ENCODE measurements at regions not wholly inside any gene's neighbourhood (a gene's known extent, or its start where the extent isn't known, plus 50 kb on each side); places are given as distances from the start of the nearest gene placed in this dataset.

DNA sequence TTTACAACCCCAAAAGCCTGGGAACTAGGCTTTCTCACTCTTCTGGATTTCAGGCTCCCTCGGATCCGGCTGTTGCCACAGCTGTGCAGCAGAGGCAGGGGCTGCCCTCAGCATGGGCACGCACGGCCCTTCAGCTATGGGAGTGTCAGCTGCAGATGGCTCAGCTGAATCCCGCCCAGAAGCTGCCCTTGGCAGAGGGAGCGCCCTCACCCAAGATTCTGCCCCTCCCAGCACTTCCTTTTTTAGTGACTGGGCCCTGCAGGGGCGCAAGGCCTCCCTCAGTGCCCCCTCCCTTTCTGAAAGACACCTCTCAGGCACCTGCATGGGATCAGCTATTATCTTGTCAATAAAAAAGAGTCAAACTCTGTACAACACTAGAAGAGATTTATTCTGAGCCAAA, 67.9 kb upstream of the THBS2 start:
- no peak for DNase-seq (ENCODE audit: low read depth)
- TF ChIP-seq, protein P1, sequence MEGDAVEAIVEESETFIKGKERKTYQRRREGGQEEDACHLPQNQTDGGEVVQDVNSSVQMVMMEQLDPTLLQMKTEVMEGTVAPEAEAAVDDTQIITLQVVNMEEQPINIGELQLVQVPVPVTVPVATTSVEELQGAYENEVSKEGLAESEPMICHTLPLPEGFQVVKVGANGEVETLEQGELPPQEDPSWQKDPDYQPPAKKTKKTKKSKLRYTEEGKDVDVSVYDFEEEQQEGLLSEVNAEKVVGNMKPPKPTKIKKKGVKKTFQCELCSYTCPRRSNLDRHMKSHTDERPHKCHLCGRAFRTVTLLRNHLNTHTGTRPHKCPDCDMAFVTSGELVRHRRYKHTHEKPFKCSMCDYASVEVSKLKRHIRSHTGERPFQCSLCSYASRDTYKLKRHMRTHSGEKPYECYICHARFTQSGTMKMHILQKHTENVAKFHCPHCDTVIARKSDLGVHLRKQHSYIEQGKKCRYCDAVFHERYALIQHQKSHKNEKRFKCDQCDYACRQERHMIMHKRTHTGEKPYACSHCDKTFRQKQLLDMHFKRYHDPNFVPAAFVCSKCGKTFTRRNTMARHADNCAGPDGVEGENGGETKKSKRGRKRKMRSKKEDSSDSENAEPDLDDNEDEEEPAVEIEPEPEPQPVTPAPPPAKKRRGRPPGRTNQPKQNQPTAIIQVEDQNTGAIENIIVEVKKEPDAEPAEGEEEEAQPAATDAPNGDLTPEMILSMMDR (IDR thresholded peaks at IDR 0.05; ENCODE audit: insufficient read depth, low read length, poor library complexity, severe bottlenecking): no peak
- Histone ChIP-seq H3K27me3 (ENCODE audit: control insufficient read depth, insufficient read depth, low read length) (no peaks in the 10 kb centered on the region), H3K36me3 (ENCODE audit: control insufficient read depth, insufficient read depth, low read length) (no peaks in the 10 kb centered on the region), H3K4me3 (ENCODE audit: low read depth, low read length) (no peak overlapping the region)

DNA sequence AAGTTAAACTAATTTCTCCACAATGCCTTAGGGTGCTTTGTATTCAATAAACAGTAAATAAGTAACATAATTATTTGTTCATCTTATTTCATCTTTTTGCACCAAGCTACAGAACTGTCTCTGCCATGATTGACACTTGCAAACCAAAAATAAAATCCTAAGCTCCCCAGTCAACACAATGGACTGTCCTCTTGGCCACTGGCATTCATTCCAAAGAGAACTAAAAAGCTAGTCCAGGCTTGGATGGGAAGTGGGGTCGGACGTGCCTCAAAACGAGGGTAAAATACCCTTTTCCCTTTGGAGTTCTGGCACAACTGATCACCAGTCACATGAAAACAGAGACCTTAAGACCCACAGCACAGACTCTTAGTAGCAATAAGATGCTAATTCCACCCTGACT, 66.4 kb upstream of the THBS2 start:
- DNase-seq (ENCODE audit: low read depth): no peak

DNA sequence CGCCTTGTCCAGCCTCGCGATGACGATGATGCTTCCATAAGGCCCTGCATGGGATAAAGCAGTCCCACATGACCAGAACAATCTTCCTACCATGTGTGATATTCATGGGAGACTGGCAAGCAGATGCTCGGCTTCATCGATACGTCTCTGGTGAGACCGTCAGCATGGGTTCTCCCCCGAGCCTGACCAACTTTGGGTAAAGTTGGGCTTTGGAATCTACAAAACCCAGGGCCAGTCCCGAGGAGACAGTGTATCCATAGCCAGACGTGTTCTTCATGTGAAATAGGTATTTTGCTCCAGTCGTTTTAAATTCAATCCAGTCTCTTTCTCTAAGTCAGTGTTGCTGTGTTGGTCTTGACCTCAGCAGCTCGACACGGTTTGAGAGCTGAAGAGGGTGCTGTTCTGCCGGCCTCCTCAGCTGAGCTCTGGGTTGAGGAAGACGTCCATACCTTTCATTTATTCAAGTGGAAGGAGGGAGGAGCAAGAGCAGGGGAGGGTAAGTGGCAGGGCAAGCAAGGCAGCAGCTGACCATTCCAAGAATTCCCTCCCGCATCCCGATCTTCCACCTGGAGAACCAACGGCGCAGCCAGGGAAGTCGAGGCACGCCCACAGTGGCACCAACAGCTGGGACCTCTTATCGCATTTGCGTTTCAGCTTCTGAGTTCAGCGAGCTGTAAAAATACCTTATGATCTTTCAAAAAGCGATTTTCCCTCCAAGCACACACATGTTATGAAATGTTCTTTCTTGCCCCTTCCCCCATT, 64.0 kb upstream of the THBS2 start:
- H3K36me3 ChIP-seq (ENCODE audit: control insufficient read depth, insufficient read depth, low read length): no peaks in the 10 kb centered on the region

More for the DNA sequence above, 66.4 kb upstream of the THBS2 start:
- H3K27me3 ChIP-seq (ENCODE audit: control insufficient read depth, insufficient read depth, low read length): no peaks in the 10 kb centered on the region
- H3K36me3 ChIP-seq (ENCODE audit: control insufficient read depth, insufficient read depth, low read length): no peaks in the 10 kb centered on the region
- no peak overlapping the region for H3K4me3 ChIP-seq (ENCODE audit: low read depth, low read length)
- TF ChIP-seq, protein P1 (IDR thresholded peaks at IDR 0.05; ENCODE audit: insufficient read depth, low read length, poor library complexity, severe bottlenecking): no peak

DNA sequence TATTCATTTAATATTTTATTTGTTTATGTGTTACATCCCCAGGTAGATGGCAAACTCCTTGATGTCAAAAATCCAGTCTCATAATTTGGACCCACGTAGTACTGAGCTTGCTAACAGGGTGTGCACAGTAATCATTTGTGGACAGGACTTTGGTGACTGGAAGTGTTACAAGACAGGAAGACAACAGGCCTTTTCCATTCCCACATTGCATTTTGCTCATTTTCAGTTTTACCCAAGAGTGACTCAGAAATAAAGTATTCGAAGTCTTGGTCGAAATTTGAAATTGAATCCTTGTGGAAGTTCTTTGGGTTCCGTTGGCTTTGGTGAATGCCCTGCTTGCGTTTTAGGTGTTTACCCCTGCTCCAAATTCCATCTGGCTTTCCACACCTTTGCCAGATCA, 63.0 kb upstream of the THBS2 start:
- no peak for DNase-seq (ENCODE audit: low read depth)
- no peaks in the 10 kb centered on the region for H3K36me3 ChIP-seq (ENCODE audit: control insufficient read depth, insufficient read depth, low read length)
- no peak overlapping the region for H3K4me3 ChIP-seq (ENCODE audit: low read depth, low read length)
- no peaks in the 10 kb centered on the region for H3K27me3 ChIP-seq (ENCODE audit: control insufficient read depth, insufficient read depth, low read length)
- TF ChIP-seq, protein P1 (IDR thresholded peaks at IDR 0.05; ENCODE audit: insufficient read depth, low read length, poor library complexity, severe bottlenecking): no peak

More for the DNA sequence above, 64.0 kb upstream of the THBS2 start:
- TF ChIP-seq, protein P1 (IDR thresholded peaks at IDR 0.05; ENCODE audit: insufficient read depth, low read length, poor library complexity, severe bottlenecking): no peak
- DNase-seq (ENCODE audit: low read depth): no peak
- Histone ChIP-seq H3K4me3 (ENCODE audit: low read depth, low read length) (no peak overlapping the region), H3K27me3 (ENCODE audit: control insufficient read depth, insufficient read depth, low read length) (no peaks in the 10 kb centered on the region)

DNA sequence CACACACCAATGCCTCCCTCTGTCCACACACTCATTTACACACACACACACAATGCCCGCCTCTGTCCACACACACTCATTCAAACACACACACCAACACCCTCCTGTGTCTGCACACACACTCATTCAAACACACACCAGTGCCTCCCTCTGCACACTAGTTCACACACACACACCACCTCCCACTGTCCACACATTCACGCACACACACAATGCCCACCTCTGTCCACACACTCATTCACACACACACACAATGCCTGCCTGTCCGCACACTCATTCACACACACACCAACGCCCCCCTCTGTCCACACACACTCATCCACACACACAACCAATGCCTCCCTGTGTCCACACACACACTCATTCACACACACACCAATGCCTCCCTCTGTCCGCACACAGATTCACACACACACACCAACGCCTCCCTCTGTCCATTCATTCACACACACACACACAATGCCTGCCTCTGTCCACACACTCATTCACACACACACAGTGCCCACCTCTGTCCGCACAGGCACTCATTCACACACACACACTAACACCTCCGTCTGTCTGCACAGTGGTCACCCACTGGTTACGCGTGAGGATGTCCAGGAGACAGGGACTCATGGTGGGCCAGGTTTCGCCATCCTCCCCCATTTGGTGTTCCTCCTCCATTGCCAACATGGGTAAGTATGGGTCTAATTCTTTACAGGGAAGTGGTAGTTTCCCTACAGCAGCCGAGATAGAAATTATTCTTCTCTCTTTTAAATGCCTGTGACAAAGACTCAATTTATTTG, 62.4 kb upstream of the THBS2 start:
- H3K36me3 ChIP-seq (ENCODE audit: control insufficient read depth, insufficient read depth, low read length): no peaks in the 10 kb centered on the region
- TF ChIP-seq, protein P1 (IDR thresholded peaks at IDR 0.05; ENCODE audit: insufficient read depth, low read length, poor library complexity, severe bottlenecking): no peak
- H3K4me3 ChIP-seq (ENCODE audit: low read depth, low read length): no peak overlapping the region
- DNase-seq (ENCODE audit: low read depth): no peak
- no peaks in the 10 kb centered on the region for H3K27me3 ChIP-seq (ENCODE audit: control insufficient read depth, insufficient read depth, low read length)
